A549 (cell line): ENCODE measurements at regions not wholly inside any gene's neighbourhood (a gene's known extent, or its start where the extent isn't known, plus 50 kb on each side); places are given as distances from the start of the nearest gene placed in this dataset.

Experiments used
- ATAC-seq, 2 experiments: fragments of 200-7000 bp in 1 of 2; fragments of >200 bp in 1 of 2; cut with Nextera tagmentation in 1 of 2; cut with Tn5 transposase in 1 of 2; 3 replicates each; pipeline versions ENCODE4 v1.8.0 to v1.9.1; 2018 to 2020; ENCODE audit warnings: mild to moderate bottlenecking in 1 of 2, moderate library complexity in 1 of 2
- CTCF ChIA-PET: fragments of 300-600 bp; sonication (Branson Sonifier 250); formaldehyde crosslinking; extraction: SDS; loops from one replicate; lab custom pipeline; 2021; ENCODE audit warnings: antibody characterized with exemption, inconsistent platforms; lab: Yijun Ruan, JAX
- POLR2A ChIA-PET: fragments of 350-600 bp; formaldehyde crosslinking; extraction: SDS; loops from one replicate; lab custom pipeline; 2021; ENCODE audit warnings: antibody characterized with exemption, inconsistent platforms; lab: Yijun Ruan, JAX
- DNase-seq, 2 experiments: peaks; one replicate each; pipeline versions ENCODE4 v3.0.0 to v3.0.0-alpha.2; 2011 to 2016; ENCODE audit warnings: low read depth in 1 of 2, low spot score in 1 of 2
- FAIRE-seq: peaks from 2 replicates; lab custom pipeline; 2011; peaks lifted over from hg19 to GRCh38; lab: Jason Lieb, UNC
- H3K27ac ChIP-seq, 2 experiments: fragments of >200 bp; sonication (Bioruptor Twin); formaldehyde crosslinking; 3 replicates each; pipeline ENCODE4 v1.5.1; 2016 to 2017
- H3K4me1 ChIP-seq: fragments of >200 bp; sonication (Bioruptor Twin); formaldehyde crosslinking; 3 replicates; pipeline ENCODE4 v1.6.1; 2016
- H3K4me2 ChIP-seq: fragments of >200 bp; sonication (Bioruptor Twin); formaldehyde crosslinking; 3 replicates; pipeline ENCODE4 v1.6.1; 2016
- H3K4me3 ChIP-seq: fragments of >200 bp; sonication (Bioruptor Twin); formaldehyde crosslinking; 3 replicates; pipeline ENCODE4 v1.5.1; 2016
- H3K9me3 ChIP-seq: fragments of >200 bp; sonication (Bioruptor Twin); formaldehyde crosslinking; 3 replicates; pipeline ENCODE4 v1.6.1; 2016
- BHLHE40 ChIP-seq: IDR thresholded peaks from 2 replicates; pipeline ENCODE4 v1.6.1; 2012; ENCODE audit warnings: low read depth, low read length, inconsistent platforms
- CBX2 ChIP-seq: fragments of 200-600 bp; sonication (generic); IDR thresholded peaks from 2 replicates; pipeline ENCODE4 v1.6.1; 2016; ENCODE audit warnings: low read depth, mild to moderate bottlenecking, borderline replicate concordance
- CBX8 ChIP-seq: fragments of 200-600 bp; sonication (generic); IDR thresholded peaks from 2 replicates; pipeline ENCODE4 v1.6.1; 2016
- CTCF ChIP-seq: fragments of >200 bp; sonication (Bioruptor Twin); formaldehyde crosslinking; IDR thresholded peaks from 3 replicates; pipeline ENCODE4 v1.5.1; 2016
- EHF ChIP-seq: fragments of 250-450 bp; sonication (Bioruptor Pico); IDR thresholded peaks from 2 replicates; pipeline ENCODE4 v1.5.0; 2020; ENCODE audit warnings: mild to moderate bottlenecking
- FOSL2 ChIP-seq, 2 experiments: fragments of 450-650 bp in 1 of 2; fragments of >200 bp in 1 of 2; sonication (Bioruptor Twin) in 1 of 2; formaldehyde crosslinking; IDR thresholded peaks; 2 replicates each; pipeline versions ENCODE4 v1.5.0 to v1.6.1; 2016 to 2020; ENCODE audit warnings: mild to moderate bottlenecking in 1 of 2, moderate library complexity in 1 of 2
- HMGXB4 ChIP-seq: fragments of 250-450 bp; sonication (Bioruptor Pico); IDR thresholded peaks from 2 replicates; pipeline ENCODE4 v1.5.0; 2021; ENCODE audit warnings: mild to moderate bottlenecking, moderate library complexity, borderline replicate concordance
- HOXB5 ChIP-seq: fragments of 250-450 bp; sonication (Bioruptor Pico); IDR thresholded peaks from 2 replicates; pipeline ENCODE4 v1.5.0; 2020; ENCODE audit warnings: mild to moderate bottlenecking, moderate library complexity
- JUNB ChIP-seq: fragments of >200 bp; sonication (Bioruptor Twin); formaldehyde crosslinking; IDR thresholded peaks from 2 replicates; pipeline ENCODE4 v1.6.1; 2016
- KDM1A ChIP-seq: fragments of 200-600 bp; sonication (generic); IDR thresholded peaks from 2 replicates; pipeline ENCODE4 v1.6.1; 2016; ENCODE audit warnings: low read depth, mild to moderate bottlenecking
- MAFK ChIP-seq: fragments of 450-650 bp; IDR thresholded peaks from 2 replicates; pipeline ENCODE4 v1.6.1; 2014; ENCODE audit not compliant: partially characterized antibody
- MYC ChIP-seq: IDR thresholded peaks from 2 replicates; pipeline ENCODE4 v1.6.1; 2012; ENCODE audit warnings: mild to moderate bottlenecking, inconsistent platforms, low read length, improper control_type of control experiment, borderline replicate concordance
- NPAS2 ChIP-seq: fragments of 250-450 bp; sonication (Bioruptor Pico); IDR thresholded peaks from 2 replicates; pipeline ENCODE4 v1.8.0; 2022; ENCODE audit warnings: mild to moderate bottlenecking, moderate library complexity, borderline replicate concordance
- NR3C1 ChIP-seq: fragments of >200 bp; sonication (Bioruptor Twin); formaldehyde crosslinking; IDR thresholded peaks from 3 replicates; pipeline ENCODE4 v1.6.1; 2017
- RARB ChIP-seq: fragments of 250-450 bp; sonication (Bioruptor Pico); IDR thresholded peaks from 2 replicates; pipeline ENCODE4 v1.8.0; 2021; ENCODE audit warnings: mild to moderate bottlenecking, moderate library complexity
- RFX5 ChIP-seq: fragments of 450-650 bp; IDR thresholded peaks from 2 replicates; pipeline ENCODE4 v1.7.1; 2014; ENCODE audit warnings: antibody characterized with exemption, mild to moderate bottlenecking, moderate library complexity
- SMC3 ChIP-seq: fragments of >200 bp; sonication (Bioruptor Twin); formaldehyde crosslinking; IDR thresholded peaks from 3 replicates; pipeline ENCODE4 v1.6.1; 2018; ENCODE audit warnings: inconsistent platforms
- TFCP2L1 ChIP-seq: fragments of 250-450 bp; sonication (Bioruptor Pico); IDR thresholded peaks from 2 replicates; pipeline ENCODE4 v1.5.0; 2021; ENCODE audit warnings: mild to moderate bottlenecking
- ZC3H11A ChIP-seq: fragments of 450-650 bp; IDR thresholded peaks from 2 replicates; pipeline ENCODE4 v1.6.1; 2014; ENCODE audit warnings: antibody characterized with exemption, mild to moderate bottlenecking
- ZFP36 ChIP-seq: fragments of 450-650 bp; IDR thresholded peaks from 2 replicates; pipeline ENCODE4 v1.6.1; 2014; ENCODE audit warnings: borderline replicate concordance; ENCODE audit not compliant: partially characterized antibody
- ZNF302 ChIP-seq: fragments of 250-450 bp; sonication (Bioruptor Pico); IDR thresholded peaks from 2 replicates; pipeline ENCODE4 v1.9.0; 2021; ENCODE audit warnings: inconsistent platforms, mild to moderate bottlenecking, moderate library complexity
- ZSCAN20 ChIP-seq: fragments of 250-450 bp; sonication (Bioruptor Pico); IDR thresholded peaks from 2 replicates; pipeline ENCODE4 v1.8.0; 2022; ENCODE audit warnings: mild to moderate bottlenecking, moderate library complexity
- WGBS: methylation state at CpG from one replicate; pipeline ENCODE4 v1.1.6; 2017; ENCODE audit errors: missing lambda C conversion rate; 5-methylcytosine and 5-hydroxymethylcytosine counted together

GRCh38 chr13:50457415-50458393 lies 385.8 kb downstream of the DLEU7 start:
- ChIA-PET POLR2A (no interaction called here), CTCF (no interaction called here)
- no peak overlapping the region for H3K4me3 ChIP-seq
- H3K27ac ChIP-seq, result no peak overlapping the region
- FAIRE-seq, result no peak
- TF ChIP-seq CBX2 (no peak), HOXB5 (CRISPR knock-in tag) (no peak), ZNF302 (CRISPR knock-in tag) (no peak), SMC3 (no peak), HMGXB4 (CRISPR knock-in tag) (no peak), ZFP36 (no peak), TFCP2L1 (CRISPR knock-in tag) (no peak), CTCF (no peak), ZC3H11A (no peak), RARB (CRISPR knock-in tag) (no peak), EHF (CRISPR knock-in tag) (no peak), ZSCAN20 (CRISPR knock-in tag) (no peak), FOSL2 (IDR thresholded peaks at IDR 0.05) (no peak), FOSL2 (CRISPR knock-in tag; IDR thresholded peaks at IDR 0.05) (no peak), BHLHE40 (no peak), JUNB (no peak), MAFK (no peak), CBX8 (no peak), NPAS2 (no peak)
- TF ChIP-seq, all 56 proteins: peak for 0
- peaks cover 9% of the 10 kb centered on the region; the same call in 2 of the 3 replicates for H3K4me1 ChIP-seq
- H3K9me3 ChIP-seq, result no peaks in the 10 kb centered on the region
- H3K4me2 ChIP-seq, result peak overlapping the region; percentile 22; the same call in 2 of the 3 replicates
- DNase-seq (peak in 1 of 2 experiments; percentile 1), ATAC-seq (no peak)
- 87% methylated on average over 5 of the region's 5 CpGs for WGBS

- ATAC-seq (no peak), DNase-seq (no peak), FAIRE-seq (no peak)
- H3K4me1 ChIP-seq, result peaks cover 9% of the 10 kb centered on the region; the same call in 2 of the 3 replicates
- H3K9me3 ChIP-seq, result no peaks in the 10 kb centered on the region
- TF ChIP-seq NR3C1 (no peak), ZNF302 (CRISPR knock-in tag) (no peak), ZSCAN20 (CRISPR knock-in tag) (no peak), RFX5 (no peak), HMGXB4 (CRISPR knock-in tag) (no peak), MYC (no peak), KDM1A (no peak), BHLHE40 (no peak)
- 95% methylated on average over 2 of the region's 2 CpGs for WGBS
- CTCF ChIA-PET, result no interaction called here
- no peak overlapping the region for H3K27ac ChIP-seq
- no peak overlapping the region for H3K4me3 ChIP-seq
- no peak overlapping the region for H3K4me2 ChIP-seq
- POLR2A ChIA-PET, result no interaction called here
These were observed 384.4 kb downstream of the DLEU7 start for GRCh38 chr13:50459046-50459445.
